ENCODE measurements at regions not wholly inside any gene's neighbourhood (a gene's known extent, or its start where the extent isn't known, plus 50 kb on each side); places are given as distances from the start of the nearest gene placed in this dataset.

DNA sequence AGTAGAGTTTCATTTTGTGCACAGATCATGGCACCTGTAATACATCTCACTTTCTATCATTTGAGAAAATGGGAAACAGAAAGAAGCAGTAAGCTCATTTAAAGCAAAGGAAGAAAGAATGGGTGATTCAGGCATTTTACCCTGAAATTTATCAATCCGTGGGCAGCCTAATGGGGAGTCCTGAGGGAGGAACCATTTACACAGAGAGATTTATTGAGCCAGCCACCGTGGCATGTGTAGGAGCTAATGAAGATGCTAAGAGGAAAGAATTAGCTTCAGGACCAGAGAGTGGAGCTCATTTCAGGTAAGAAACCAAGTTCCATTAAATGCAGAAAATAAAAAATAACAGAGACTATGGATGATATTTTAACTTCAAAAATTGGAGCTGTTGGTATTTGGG, 443.4 kb upstream of the COBL start:
- TF ChIP-seq POLR2A (IDR thresholded peaks at IDR 0.05), result no peak
- TF ChIP-seq, protein P1, sequence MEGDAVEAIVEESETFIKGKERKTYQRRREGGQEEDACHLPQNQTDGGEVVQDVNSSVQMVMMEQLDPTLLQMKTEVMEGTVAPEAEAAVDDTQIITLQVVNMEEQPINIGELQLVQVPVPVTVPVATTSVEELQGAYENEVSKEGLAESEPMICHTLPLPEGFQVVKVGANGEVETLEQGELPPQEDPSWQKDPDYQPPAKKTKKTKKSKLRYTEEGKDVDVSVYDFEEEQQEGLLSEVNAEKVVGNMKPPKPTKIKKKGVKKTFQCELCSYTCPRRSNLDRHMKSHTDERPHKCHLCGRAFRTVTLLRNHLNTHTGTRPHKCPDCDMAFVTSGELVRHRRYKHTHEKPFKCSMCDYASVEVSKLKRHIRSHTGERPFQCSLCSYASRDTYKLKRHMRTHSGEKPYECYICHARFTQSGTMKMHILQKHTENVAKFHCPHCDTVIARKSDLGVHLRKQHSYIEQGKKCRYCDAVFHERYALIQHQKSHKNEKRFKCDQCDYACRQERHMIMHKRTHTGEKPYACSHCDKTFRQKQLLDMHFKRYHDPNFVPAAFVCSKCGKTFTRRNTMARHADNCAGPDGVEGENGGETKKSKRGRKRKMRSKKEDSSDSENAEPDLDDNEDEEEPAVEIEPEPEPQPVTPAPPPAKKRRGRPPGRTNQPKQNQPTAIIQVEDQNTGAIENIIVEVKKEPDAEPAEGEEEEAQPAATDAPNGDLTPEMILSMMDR (IDR thresholded peaks at IDR 0.05), result no peak

Measured in testis (tissue), 2 donors.